H1 (cell line): ENCODE measurements at regions not wholly inside any gene's neighbourhood (a gene's known extent, or its start where the extent isn't known, plus 50 kb on each side); places are given as distances from the start of the nearest gene placed in this dataset.

ENCODE experiments used
- NANOG ChIP-seq: IDR thresholded peaks from 2 replicates; pipeline ENCODE4 v1.6.1; 2011; ENCODE audit warnings: low read length, low read depth, mild to moderate bottlenecking, inconsistent platforms; ENCODE audit not compliant: insufficient read depth, poor library complexity, severe bottlenecking

GRCh38 chr14:97021001-97021400, 223.8 kb downstream of the VRK1 start (continued):
- TF ChIP-seq NANOG: no peak
